A172 (cell line): ENCODE measurements at regions not wholly inside any gene's neighbourhood (a gene's known extent, or its start where the extent isn't known, plus 50 kb on each side); places are given as distances from the start of the nearest gene placed in this dataset.
"Not testable (repeated sequence)": the region's sequence is repeated elsewhere in the genome, so short reads cannot be mapped to it uniquely, and the experiment has no call there.

Experiments used
- DNase-seq: peaks from one replicate; pipeline ENCODE4 v3.0.0-alpha.2; 2015; ENCODE audit warnings: low spot score

DNA sequence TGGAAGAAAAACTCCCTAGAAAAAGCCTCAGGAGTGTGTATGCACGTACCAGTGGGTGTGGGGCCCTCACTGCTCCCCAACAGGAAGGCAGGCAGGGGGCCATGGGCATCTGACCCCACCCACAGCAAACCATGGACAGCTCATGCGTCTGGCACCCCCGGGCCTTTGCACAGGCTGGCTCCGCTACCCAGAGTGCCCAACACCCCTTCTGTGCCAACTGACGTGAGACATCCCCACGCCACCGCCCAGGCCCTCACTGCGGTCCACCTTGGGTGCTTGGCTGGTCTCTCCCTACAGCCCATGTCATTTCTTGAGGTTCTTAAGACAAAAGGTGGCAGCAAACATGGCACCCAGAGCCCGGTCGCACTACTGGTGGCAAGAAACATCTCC lies 91.4 kb downstream of the NCOR2 start:
- DNase-seq = no peak

DNA sequence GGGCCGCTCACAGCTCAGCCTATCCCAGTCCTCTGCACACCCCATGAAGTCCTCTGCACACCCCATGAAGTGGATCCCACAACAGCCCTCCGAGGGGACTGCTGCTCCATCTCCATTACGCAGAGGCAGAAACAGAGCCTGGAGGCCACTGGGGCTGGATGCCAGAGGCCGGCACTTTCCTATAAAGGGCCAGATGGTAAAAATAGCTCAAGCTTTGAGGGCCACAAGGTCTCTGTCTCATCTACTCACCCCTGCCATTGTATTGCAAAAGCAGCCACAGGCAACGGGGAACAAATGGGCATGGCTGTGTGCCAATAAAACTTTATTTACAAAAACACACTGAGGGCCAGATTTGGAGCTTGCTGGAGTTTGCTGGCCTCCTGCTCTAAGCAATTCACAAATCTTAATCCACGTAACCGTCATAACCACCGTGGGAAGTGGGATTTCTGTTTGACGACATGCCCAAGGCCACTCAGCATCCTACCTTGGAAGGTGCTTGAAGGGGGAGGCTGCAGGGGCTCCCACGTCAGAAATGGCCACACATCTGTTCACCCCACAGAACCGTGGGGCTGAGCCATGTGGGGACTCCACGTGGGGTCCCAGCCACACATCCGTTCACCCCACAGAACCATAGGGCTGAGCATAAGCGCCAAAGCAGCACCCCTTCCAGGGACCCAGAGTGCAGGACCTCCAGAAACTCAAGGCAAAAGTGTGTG lies 92.0 kb downstream of the NCOR2 start:
- no peak for DNase-seq

DNA sequence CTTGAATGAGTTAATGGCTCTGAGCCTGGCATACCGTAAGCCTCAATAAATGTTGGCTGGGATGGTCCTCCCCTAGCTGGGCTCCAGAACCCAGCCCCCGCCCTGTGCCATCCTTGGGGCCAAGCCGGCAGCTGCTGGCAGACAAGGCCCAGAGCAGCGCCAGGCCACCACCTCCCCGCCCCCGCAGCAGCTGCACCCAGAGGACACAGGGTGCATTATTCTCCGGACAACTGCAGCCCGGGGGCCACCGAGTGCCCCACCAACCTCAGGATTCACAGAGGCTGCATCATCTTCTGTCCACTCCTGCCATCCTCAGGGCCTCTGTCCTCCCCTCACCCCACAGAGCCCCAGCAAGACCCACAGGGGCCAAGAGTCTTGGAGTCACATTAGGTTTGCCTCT lies 92.7 kb downstream of the NCOR2 start:
- DNase-seq = no peak

DNA sequence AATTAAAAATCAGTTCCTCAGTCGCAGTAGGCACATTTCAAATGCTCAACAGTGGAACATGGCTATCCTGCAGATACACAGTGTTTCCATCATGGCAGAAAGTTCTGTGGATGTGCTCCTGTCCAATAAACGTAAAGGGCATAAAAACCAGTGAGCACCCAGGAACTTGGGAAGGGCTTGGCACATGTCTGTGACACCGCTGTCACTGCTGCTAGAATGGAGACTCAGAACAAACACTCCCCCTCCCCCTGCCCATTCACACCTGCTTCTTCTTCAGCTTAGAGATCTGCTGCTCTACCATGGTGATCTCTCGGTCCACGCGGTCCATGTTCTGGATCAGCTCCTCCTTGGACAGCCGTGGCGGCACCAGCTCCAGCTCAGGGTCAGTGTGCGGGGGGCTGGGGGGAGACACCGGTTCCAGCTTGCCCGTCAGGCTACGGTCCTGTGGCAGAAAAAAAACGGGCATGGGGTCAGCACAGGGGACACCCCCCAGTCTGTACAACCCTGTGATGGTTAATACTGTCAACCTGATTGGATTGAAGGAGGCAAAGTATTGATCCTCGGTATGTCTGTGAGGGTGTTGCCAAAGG lies 94.6 kb downstream of the NCOR2 start:
- DNase-seq = no peak

DNA sequence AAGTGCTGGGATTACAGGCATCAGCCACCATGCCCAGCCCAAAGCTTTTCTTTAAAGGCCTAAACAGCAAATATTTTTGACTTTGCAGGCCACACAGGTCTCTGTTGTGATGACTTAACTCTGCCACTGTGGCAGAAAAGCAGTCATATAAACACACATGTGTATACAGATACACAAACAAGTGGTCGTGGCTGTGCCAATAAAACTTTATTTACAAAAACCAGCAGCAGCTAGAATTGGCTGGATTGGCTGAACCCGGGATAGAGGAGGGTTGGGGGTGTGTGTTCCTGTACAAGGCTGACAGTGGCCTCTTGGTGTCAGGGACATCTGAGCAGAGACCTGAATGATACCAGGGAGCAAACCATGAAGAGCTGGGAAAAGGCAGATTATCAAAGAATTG lies 95.6 kb downstream of the NCOR2 start:
- DNase-seq = no peak

DNA sequence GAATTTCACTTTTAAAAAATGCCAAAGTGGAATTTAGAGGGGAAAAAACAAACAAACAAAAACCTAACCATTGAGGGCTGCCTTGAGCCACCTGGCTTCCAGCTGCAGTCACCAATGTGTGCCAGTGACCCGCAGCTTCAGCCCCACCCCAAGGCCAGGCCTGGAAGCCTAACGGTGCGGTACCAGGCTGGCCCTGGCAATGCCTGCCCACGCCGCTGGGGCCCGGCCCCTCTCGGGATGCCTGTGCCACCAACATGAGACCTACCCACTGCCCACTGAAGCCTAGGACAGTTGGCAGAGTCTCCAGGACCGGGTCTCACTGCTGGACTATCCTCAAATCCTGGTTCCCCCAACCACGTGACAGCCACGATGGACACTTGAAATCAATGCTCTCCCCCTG lies 96.6 kb downstream of the NCOR2 start:
- no peak for DNase-seq

DNA sequence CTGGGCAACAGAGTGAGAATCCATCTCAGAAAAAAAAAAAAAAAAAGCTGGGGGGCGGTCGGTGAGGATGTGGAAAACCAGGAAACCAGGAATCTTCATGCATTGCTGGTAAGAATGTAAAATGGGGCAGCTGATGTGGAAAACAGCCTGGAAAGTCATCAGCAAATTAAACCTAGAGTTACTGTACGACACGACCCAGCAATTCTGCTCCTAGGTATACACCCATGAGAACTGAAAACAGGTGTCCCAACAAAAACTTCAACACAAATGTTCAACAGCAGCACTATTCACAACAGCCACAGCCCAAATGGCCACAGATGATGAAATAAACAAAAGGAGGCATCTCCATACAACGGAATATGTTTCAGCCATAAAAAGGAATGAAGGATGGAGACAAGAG lies 97.3 kb downstream of the NCOR2 start:
- no peak for DNase-seq

DNA sequence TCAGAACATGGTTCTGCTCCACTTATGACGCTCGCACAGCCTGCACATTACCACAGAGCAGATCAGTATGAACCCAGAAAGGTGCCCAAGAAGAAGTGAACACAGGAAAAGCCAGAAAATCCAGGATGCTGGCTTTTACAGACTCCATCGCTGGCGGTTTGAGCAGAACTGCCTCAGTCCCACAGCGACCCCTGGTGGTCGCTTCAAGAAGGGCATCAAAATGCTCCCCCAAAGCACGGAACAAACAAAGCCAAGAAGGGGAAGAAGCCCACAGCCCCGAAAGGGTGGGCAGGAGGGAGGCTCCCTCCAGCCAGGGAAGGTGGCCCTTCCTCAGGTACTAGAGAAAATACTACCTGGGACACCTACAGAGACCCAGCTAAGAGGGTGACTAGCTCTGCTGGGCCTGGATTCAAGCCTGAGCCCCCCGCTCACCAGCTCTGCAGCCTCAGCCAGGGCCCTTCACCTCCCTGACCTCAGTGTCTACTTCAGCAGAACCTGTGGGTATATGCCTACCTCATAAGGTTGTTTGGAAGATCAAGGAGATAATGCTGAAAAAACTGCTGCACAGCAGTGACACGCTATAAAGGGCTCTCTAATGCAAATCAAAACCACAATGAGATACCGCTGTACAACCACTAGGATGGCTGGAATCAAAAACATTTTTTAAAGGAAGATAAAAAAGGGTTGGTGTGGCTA lies 98.1 kb downstream of the NCOR2 start:
- no peak for DNase-seq

DNA sequence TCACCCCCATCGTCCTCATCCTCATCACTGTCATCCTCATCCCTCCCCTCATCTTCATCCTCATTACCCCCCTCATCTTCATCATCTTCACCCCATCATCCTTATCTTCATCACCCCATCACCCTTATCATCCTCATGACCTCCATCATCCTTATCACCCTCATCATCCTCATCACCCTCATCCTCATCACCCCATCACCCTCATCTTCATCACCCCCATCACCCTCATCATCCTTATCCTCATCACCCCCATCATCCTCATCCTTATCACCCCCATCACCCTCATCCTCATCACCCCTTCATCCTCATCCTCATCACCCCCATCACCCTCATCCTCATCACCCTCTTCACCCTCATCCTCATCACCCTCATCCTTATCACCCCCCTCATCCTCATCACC lies 99.9 kb downstream of the NCOR2 start:
- not testable (repeated sequence) for DNase-seq

DNA sequence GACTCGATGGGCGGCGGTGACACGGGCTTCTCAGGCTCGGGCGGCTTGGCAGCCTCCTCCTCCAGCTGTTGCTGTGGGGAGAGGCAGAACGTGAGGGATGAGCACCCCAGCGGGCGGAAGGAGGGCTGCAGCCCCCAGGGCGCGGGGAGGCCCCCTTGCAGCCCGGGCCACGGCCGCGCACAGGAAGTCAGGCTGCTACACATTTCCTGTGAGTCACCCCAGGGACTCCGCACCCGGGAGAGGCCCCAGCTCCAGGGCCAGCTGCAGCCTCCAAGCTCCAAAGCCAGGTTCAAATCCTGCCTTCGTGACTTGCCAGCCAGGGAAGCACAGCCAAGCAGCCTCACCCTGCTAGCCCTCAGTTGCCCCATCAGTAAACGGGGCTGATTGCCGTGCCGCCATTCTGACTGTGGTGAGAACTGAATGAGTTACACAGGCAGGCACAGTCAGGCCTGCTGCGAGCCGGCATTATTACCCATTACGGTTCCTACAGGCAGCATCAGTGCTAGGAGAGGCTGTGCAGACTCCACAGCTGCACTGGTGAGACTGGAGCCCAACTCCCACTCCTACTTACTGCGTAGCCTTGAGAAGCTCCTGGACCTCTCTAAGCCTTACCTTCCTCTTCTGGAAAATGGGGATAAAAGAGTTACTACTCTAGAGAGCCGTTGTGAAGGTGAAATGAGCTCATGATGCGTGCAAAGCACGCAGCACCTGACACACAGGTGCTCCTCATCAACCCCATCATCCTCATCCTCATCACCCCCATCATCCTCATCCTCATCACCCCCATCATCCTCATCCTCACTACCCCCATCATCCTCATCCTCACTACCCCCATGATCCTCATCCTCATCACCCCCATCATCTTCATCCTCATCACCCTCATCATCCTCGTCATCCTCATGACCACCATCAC lies 100.9 kb downstream of the NCOR2 start:
- peak; percentile 67 for DNase-seq

DNA sequence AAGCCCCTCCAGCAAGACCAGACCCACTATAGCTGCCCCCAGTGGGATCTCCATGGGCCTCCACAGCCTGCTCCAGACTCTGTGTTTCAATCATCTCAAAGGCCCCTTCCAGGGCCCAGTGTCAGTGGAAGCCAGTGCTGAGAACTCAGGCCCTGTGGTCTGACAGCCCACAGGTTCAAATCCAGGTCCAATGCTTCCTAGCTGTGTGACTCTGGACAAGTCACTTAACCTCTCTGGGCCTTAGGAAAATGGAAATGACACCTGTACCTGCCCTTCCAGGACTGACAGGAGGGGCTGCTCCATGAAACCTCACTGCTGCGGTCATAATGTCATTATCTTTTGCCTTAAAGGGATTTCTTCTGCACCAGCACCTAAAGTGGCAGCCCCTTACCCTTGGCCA lies 101.9 kb downstream of the NCOR2 start:
- DNase-seq = no peak

DNA sequence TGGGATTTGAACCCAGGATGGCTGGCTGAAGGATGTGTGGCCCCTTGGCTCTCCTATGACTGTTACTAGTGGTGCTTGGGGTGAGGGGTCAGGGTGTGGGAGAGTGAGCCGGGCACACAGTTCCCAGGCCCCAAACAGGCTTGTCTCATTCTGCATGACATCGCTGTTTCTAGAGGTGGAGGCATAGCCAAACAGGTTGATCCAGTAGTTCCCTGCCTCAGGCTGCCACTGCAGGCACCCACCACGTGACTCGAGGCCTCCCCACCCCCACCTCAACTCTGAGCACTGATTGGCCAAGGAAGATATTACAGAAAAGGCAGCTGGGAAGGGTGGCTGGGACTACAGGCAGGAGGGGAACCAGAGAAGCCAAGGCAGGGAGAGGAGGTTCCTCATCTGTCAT lies 102.6 kb downstream of the NCOR2 start:
- no peak for DNase-seq

DNA sequence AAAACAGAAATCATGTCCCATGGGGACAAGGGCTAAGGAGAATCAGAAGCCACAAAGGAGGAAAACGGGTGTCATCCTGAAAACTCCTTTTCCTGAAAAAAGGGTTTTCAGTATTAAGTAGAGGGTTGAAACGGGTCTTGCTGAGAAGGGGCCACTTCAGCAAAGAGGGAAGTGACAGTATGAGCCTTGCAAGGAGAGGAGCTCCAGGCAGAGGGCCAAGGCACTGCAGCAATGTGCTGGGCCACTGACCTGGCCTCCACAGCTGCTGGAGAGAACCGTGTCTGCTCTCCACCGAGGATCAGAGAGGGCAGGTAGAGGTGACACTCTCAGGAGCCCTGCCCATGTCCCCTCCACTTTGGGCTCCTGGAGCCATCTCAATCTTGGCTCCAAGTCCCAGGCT lies 103.3 kb downstream of the NCOR2 start:
- DNase-seq = no peak

DNA sequence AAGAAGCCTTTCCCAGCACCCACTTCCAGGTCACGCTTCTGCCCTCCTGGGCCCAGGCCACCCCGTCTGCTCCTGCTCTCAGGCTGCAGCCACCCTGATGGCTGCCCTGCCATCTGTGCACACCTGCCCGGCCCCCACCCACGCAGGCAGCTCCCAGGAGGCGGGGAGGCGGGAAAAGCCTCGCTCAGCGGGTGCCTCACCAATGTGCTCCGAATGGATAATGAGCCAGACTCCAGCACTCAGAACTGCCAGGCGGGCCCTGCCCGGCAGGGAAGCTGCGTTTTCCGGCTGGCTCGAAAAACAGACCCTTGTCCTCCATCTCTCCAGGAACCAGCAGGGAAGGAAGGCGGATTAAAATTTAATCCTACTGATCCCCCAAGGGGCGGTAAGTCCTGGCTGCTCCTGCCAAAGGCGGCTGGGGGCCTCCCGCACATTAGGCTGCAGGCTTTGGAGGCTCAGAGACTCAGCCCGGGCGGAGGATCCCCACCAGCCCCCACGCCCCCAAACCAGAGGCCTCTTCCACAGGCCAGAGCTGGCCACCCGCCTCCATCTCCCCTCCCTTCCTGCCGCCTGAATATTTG lies 104.0 kb downstream of the NCOR2 start:
- no peak for DNase-seq

DNA sequence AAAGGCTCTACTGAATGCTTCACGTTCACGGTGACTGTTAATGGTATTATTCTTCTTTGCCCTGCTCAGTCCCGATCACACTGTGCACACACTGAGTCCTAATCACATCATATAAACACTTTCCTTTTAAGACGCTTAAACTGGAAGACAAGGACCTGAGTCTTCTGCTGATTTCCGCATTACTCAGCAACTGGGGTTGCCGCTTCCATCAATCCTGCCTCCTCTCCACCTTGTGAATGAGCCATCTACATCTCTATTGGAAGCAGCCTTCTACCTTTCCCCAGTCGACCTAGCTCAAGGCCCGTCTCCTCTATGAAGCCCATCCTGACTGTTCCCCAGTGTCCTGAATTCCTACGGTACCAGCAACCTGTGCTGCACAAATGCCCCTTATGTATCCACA lies 104.7 kb downstream of the NCOR2 start:
- DNase-seq = no peak

DNA sequence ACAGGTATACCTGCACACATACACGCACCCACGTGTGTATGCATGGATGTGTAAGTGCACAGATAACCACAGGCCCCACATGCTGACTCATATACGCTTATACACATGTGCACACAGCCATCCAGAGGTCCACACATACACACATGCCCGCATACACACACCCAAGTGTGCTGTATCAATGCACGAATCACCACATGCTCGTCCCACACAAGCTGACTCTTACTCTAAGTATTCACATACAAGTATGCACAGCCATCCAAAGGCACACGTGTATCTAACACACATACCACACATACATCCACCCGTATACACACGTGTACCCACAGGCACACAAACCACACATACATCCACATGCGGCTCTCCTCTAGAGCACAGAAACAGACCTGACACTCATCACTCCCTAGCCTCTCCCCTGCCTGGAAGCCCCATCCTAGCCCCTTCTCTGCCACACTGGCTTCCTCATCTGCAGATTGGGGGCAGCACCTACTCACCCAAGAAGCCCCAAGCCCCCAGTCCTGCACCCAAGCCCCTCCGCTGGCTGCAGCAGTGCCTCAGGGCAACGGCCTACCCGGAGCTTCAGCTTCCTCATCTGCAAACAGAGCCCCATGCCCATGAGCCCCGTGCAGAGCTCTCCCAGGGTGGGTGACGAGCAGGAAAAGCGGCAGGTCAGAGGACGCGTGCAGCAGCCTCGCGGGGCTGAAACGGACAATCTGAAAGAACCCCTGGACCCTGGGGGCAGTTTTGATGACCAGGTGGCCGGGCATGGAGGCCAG lies 105.4 kb downstream of the NCOR2 start:
- DNase-seq = no peak

DNA sequence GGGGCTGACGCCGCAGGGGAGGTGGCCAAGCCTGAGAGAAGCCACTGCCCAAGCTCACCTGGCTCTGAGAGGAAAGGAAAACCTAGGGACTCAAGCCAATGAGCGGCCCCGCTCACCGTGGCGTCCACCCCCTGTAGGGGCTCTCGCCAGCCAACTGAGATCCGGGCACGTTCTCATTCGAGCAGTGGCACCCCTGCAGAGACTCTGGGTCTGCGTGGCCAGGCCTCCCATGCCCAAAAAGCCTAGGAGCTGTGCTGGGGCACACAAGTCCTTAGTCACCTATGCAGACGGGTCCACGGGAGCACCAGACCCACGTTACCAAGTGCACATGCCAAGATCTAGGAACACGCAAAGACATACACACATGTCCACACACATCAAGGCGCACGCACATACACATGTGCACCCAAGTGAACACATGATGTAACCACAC lies 106.2 kb downstream of the NCOR2 start:
- no peak for DNase-seq

DNA sequence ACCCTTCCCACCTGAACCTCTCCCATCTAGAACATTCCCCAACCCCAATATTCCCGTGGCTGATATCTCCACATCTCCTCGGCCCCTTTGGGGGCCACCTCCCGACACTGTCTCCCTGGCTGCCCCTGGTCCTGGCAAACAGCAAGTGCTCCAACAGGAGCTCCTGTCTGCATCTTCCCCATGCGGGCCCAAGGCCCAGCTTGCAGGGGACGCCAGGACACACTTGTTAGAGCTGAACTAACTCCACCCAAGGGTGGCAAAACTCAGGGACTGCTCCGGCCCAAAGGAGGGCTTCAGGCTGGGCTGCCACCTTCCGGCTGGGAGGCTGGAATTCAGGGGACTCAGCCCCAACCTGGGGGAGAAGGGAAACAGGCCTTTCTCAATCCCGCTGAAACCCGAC lies 106.6 kb downstream of the NCOR2 start:
- no peak for DNase-seq

DNA sequence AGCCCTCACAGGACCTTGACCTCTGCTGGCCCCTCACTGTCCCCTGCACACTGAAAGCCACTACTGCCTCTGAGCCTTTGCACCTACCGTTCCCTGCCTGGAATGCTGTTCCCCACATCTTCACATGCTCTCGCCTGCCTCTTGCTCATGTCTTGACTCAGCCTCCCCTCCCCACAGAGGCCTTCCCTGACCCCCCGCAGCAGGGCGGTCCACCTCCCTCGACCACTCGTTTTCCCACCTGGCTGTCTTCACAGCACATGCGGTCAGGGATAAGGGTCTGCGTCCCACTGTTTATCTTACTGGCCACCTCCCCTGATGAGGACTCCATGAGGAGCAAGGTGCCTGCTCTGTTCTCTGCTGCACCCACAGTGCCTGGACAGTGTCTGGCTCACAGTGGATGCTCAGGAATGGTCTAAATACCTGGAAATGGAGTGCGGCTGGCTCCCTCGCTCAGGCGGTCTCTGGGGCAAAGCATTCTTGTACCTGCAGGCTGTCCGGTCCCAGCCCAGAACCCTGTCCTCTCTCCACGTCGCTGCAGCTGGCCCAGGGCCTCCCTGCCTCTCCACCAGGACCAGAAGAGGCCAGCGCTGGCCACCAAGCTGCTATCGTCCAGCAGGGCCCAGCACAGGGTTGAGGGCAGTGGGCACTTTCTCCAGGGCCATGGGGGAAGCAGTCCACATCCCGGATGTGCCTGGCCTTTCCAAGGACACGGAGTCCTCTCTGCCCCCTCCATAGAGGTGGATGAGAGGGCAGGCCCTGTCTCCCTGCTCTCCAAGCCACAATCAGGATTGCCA lies 107.4 kb downstream of the NCOR2 start:
- no peak for DNase-seq
